GM21390 (cell line): ENCODE measurements at regions not wholly inside any gene's neighbourhood (a gene's known extent, or its start where the extent isn't known, plus 50 kb on each side); places are given as distances from the start of the nearest gene placed in this dataset.
A peak's percentile ranks its signal among the peaks of the same experiment; 100 is the strongest.

Experiments used
- ATAC-seq: cut with Tn5 transposase; IDR thresholded peaks from one replicate; pipeline ENCODE4 v1.9.1; 2021; ENCODE audit not compliant: unreplicated experiment

DNA sequence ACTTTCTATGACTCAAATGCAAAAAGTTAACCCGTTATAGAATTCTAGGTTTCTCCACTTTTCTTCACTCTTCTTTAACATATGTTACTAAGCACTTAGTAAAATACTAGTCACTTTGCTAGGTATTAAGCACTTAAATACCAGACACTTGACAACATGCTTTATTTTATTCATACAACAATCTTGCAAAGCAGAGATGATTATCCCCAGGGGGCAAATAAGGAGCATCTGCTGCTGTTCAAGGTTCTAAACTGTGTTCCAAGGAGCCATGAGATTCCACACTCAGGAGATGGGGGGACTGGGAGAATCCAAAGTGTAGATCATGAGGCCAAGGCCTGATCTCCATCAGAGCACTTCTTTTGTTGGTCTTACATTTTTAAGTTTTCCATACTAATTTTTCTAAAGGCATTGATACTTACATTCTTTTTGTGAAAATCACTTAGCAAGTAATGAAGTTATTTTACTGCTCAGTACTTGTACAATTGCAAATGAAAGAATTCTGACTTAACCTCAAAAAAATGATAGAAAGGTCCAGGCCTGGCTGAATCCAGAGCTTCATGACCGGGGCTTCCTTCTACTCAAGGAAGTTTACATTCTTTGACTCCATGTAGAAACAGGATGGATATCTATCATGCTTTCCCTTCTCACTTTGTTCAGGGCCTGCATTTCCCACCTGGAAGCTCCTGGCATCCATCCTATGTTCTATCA lies 504.4 kb upstream of the WWC1 start:
- ATAC-seq, result no peak

GRCh38 chr5:167790045-167790444 lies 501.4 kb upstream of the WWC1 start:
- ATAC-seq, result no peak

- no peak for ATAC-seq
Measured at GRCh38 chr5:167790462-167791260, 500.8 kb upstream of the WWC1 start.

DNA sequence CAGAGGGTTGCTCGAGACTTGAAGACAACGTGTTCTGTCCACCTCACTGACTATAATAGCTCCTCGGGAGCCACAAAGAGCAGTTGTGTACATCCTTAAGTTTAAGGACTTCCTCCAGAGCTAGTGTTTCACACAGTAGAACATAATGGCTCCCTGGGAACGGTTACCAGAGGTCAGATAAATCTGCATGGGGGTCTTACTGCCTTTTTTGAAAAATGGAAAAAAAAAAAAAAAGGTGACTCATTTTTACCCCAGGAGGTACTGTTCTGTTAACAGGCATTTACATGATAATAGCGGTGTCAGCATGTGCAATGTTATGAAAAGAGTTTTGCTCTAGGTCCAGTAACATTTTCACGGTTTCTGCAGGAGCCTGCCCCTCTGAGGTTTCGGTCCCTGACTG lies 498.9 kb upstream of the WWC1 start:
- no peak for ATAC-seq

DNA sequence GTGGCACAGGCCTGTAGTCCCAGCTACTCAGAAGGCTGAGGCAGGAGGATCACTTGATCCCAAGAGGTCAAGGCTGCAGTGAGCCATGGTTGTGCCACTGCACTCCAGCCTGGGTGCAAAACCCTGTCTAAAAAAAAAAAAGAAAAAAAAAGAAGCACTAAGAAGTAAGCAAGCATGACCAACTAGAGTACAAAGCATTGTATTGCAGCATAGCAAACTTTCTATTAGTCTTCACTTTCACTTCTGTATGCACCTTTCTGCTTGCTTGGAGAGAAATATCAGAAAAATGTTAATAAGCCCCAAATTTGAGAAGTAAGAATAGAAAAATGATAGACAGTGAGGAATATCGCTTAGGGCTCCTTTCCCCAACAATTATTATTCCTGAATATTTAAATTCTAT lies 497.7 kb upstream of the WWC1 start:
- no peak for ATAC-seq

- no peak for ATAC-seq
Measured at GRCh38 chr5:167794121-167794520, 497.3 kb upstream of the WWC1 start.

GRCh38 chr5:167796672-167797071 lies 494.8 kb upstream of the WWC1 start:
- ATAC-seq, result no peak

- ATAC-seq, result no peak
Measured at GRCh38 chr5:167797933-167798332, 493.5 kb upstream of the WWC1 start.

DNA sequence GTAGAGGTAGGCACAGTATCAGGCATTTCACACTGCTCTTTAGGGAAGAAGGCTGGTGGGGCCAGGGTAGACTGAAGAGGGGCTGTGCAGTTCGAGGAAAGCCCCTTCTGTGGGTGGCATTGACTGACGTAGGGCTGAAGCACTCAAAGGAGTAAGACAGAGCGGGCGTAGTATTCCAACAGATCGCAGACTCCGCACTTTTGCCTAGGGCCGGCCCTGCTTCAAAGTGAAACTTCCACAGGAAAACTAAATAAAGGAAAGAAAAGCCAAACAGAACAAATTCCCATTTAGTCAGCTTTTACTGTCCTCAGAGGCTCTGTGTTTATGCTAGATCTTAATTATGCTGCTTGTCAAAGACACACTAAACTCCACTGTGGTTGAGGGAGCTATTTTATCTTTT lies 493.0 kb upstream of the WWC1 start:
- no peak for ATAC-seq

DNA sequence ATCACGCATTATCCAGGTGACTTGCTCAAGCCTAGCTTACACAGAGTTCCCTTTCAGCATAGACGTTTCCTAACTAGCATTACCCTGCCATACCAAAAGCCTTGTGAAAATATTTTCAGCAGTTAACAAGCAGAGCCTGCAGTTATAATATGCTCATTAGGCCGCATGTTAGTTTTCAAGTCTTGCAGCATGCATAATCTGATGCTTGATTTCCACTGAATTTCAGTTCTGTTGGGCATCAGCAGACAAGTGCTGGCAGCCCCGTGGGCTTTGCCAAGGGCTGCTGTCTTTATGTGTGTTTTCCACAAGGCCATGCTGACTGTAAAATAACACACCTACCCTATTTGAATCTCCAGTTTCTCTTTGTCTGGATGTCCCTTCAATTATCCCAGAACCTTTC lies 491.0 kb upstream of the WWC1 start:
- ATAC-seq, result no peak

GRCh38 chr5:167801999-167802398 lies 489.4 kb upstream of the WWC1 start:
- no peak for ATAC-seq

DNA sequence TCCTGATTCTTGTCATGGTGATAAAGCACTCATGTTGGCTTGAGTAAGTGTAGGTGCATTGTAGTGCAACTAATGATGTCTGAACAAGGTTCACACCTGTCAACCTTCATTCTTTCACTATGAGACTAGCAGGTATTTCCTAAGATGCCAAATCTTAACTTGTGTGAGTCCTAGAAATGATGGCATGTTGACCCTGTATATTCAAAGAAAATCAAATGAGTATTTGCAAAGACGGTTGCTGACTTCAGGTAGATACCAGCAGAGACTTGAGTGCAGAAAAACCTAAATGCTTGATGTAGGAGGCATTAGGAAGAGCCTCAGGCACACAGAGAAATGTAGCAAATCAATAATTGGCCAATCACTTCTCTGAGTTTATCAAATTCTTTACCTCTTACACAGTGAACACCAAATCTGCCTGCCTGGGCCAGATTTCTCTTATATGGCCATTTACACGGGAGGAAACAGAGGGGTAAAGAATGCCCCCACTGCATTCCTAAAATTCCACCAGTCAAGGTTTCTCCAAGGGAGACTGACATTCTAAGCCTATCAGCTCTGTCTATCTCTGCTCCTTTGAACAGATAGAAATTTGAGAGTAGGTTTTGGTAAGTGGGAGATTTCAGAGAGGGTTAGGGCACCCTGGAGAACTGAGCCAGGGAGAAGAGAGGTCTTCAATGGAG lies 488.6 kb upstream of the WWC1 start:
- ATAC-seq, result no peak

DNA sequence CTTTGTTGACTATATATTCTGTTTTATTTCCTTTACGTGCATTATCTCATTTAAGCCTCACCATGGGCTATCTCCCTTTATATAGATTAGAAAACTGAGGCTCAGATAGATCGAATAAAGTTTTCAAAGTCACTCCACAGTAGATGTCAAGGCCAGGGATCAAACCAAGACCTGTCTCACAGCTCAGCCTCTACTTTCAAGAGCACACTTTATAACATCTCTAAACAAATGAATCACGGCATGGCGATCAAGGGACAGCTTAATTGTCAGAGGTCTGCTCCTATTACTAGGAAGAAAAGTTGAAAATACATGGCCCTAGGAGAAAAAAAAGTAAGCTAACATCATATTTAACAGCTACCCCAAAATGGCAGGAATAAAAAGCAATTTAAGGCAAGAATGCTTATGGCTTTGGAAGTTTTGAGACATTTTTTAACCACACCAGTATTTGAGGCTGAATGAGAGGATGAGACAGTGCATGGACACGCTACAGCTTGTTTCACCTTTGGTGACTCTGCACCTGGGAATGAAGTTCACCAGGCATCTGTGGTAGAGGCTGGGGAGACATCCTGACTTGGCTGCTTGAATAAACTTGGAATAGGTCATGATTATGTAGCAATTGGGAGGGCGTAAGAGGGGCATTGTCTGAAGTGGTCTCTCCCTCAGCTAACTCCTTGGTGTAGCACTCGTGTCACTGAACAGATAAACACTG lies 486.8 kb upstream of the WWC1 start:
- ATAC-seq, result no peak

DNA sequence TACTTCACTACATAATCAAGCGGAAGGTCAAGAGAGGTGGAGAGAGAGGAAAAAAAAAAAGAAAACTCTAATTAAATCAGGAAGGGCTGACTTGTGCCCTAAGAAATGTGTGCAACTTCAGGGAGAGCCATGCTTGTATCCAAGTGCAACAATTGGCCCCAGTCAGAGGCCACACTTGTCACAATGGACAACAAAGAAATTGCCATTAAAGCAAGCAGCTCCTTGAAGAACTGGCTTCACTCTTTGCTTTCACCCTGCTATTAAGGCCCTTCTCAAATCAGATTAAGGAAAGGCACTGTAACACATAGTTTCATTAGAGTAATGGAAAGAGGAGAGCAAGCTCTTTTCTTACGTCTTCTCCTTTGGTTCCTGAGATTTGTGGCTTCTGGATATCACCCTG lies 480.9 kb upstream of the WWC1 start:
- no peak for ATAC-seq

GRCh38 chr5:167812871-167813270 lies 478.6 kb upstream of the WWC1 start:
- no peak for ATAC-seq

DNA sequence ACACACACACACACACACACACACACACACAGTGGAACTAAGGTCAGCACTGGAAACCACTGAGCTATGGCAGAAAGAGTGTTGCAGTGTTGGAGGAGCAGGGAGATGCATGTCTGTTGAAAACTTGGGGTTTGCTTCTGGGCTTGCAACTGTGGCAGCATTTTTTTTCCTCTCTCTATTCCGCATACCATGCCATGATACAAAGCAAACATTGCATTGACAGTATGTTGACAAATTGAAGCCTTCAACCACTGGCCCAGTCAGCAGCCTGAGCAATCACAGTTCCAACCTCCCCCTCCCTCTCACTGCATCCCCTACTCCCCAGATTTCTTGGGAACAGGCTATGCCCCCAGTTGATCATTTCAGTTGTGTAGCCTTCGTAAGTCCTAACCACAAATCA lies 478.1 kb upstream of the WWC1 start:
- no peak for ATAC-seq

- no peak for ATAC-seq
Measured at GRCh38 chr5:167814040-167814439, 477.4 kb upstream of the WWC1 start.

DNA sequence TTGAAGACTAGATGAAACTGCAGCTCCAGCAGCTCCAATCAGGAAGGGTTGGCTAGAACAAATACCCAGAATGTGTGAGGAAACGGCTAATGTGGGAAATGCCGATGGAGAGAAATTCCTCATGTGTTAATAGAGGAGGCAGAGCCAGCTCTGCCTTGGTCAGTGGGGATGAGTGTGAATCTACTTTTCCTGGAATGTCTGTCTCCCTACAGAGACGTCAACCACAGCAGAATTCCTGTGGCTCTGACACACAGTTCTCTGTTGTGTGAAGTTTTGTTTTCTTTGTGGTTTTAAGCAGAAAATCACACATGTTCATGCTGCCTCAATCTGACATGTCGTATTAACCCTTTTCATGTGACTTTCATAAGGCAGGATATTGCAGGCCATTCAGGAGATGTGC lies 476.6 kb upstream of the WWC1 start:
- ATAC-seq, result no peak

DNA sequence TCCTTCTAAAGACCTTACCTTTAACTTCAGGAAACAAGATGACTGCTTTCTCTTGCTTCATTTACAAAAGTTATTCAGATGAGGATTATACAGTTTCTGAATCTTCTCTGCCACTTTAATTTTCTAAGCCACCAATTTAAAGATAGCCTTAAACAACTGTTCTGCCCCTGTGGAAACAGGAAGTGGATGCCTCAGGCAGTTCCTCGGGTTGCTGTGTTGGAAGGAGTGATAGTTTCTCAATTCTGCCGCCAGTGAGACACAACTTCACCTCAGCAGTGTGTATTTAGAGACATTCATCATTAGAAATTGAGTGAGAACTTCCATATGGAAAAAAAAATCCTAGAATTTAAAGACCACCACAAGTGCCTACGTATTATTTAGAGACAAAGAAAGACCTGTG lies 475.1 kb upstream of the WWC1 start:
- no peak for ATAC-seq

- no peak for ATAC-seq
Measured at GRCh38 chr5:167816864-167817263, 474.6 kb upstream of the WWC1 start.

DNA sequence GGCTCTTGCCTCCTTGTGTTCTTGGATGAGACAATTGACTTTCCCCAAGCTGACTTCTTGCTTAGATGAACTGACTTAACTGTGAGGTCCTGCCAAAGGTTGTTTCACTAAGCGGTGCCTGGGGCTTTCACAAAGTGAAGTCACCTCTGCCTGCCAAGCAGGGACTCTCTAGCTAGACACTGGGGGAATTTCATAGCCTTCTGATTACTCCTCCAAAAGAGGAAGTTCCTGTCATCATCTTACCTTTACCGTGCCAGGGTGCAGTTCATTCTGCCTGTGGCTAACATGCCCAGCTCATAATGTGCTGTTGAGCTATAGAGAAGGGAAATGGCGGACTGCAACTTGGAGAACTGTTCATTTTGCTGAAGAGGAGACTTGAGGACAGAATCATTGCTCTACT lies 472.0 kb upstream of the WWC1 start:
- peak; percentile 92 for ATAC-seq
